Lower lobe of right lung (tissue), 2 donors: ENCODE measurements at regions not wholly inside any gene's neighbourhood (a gene's known extent, or its start where the extent isn't known, plus 50 kb on each side); places are given as distances from the start of the nearest gene placed in this dataset.

Experiments used
- ATAC-seq, 2 donors: fragments of 200-7000 bp; cut with Tn5 transposase; one replicate each; pipeline ENCODE4 v1.9.1; 2020 to 2022; ENCODE audit warnings: mild to moderate bottlenecking in 2 of 2, moderate library complexity in 2 of 2
- DNase-seq: peaks from one replicate; pipeline ENCODE4 v3.0.0-alpha.2; 2020
- H3K27ac ChIP-seq: fragments of 200-600 bp; one replicate; pipeline ENCODE4 v1.8.0; 2022
- H3K27me3 ChIP-seq: fragments of 200-600 bp; one replicate; pipeline ENCODE4 v1.8.0; 2022; ENCODE audit warnings: low read depth
- H3K36me3 ChIP-seq: fragments of 200-600 bp; one replicate; pipeline ENCODE4 v1.8.0; 2022; ENCODE audit warnings: mild to moderate bottlenecking
- H3K4me1 ChIP-seq: fragments of 200-600 bp; one replicate; pipeline ENCODE4 v1.8.0; 2022
- H3K4me3 ChIP-seq: fragments of 200-600 bp; one replicate; pipeline ENCODE4 v1.8.0; 2022; ENCODE audit warnings: mild to moderate bottlenecking
- H3K9me3 ChIP-seq: fragments of 200-600 bp; one replicate; pipeline ENCODE4 v1.8.0; 2022
- intact Hi-C: fragments of 100-400 bp; cut with DNase I; formaldehyde crosslinking; loops from one replicate; pipeline ENCODE4 v1.11.0; 2022
- TF ChIP-seq, protein P1 (sequence below): fragments of 200-600 bp; IDR thresholded peaks from one replicate; pipeline ENCODE4 v1.8.0; 2022; ENCODE audit warnings: antibody characterized with exemption, mild to moderate bottlenecking
- donor health status: DM: no; HTN: yes; CAD: no; lungs with severe emphysema.

DNA sequence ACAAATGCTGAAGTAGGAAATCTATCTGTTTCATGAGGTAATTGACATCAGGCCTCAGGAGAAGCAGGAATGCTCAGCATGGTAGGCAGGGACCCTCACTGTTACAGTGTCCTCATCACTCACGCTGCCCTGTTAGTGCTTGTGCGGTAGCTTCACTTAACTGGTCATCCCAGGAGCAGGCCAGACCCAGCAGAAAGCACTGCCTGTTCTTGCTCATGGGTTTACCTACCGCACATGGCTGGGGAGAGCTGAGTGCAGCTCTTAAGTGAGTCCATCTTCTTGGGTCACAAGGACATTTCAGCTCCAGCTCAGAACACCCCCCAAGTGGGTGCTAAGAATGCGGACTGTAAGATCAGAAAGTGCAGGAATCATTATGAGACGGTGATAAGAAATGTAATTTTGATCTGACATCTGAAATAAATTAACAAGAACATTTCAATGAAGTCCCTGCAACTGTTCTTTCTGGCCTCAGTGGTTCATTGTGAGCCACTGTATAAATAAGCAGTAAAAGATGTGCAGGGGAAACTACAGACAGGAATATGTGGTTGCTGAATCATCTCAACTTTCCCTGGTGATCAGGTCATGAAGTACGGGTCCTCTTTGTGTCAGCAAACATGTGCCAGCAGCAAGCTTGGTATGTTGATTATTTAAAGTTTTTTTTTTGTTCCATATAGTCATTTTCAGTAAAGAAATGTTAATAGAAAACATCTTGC is 757.7 kb upstream of the TMEM132C start:
- H3K4me1 ChIP-seq: no peaks in the 10 kb centered on the region
- no peak for ATAC-seq
- TF ChIP-seq, protein P1, sequence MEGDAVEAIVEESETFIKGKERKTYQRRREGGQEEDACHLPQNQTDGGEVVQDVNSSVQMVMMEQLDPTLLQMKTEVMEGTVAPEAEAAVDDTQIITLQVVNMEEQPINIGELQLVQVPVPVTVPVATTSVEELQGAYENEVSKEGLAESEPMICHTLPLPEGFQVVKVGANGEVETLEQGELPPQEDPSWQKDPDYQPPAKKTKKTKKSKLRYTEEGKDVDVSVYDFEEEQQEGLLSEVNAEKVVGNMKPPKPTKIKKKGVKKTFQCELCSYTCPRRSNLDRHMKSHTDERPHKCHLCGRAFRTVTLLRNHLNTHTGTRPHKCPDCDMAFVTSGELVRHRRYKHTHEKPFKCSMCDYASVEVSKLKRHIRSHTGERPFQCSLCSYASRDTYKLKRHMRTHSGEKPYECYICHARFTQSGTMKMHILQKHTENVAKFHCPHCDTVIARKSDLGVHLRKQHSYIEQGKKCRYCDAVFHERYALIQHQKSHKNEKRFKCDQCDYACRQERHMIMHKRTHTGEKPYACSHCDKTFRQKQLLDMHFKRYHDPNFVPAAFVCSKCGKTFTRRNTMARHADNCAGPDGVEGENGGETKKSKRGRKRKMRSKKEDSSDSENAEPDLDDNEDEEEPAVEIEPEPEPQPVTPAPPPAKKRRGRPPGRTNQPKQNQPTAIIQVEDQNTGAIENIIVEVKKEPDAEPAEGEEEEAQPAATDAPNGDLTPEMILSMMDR: no peak
- H3K27ac ChIP-seq: no peak overlapping the region
- no peak overlapping the region for H3K4me3 ChIP-seq
- DNase-seq: no peak
- no peaks in the 10 kb centered on the region for H3K9me3 ChIP-seq
- intact Hi-C loops: no loop called here
- H3K27me3 ChIP-seq: no peaks in the 10 kb centered on the region
- H3K36me3 ChIP-seq: no peaks in the 10 kb centered on the region

GRCh38 chr12:127515941-127516340 is 751.0 kb upstream of the TMEM132C start:
- H3K4me1 ChIP-seq: no peaks in the 10 kb centered on the region
- intact Hi-C loops: no loop called here
- DNase-seq: no peak
- H3K4me3 ChIP-seq: no peak overlapping the region
- TF ChIP-seq, protein P1: no peak
- no peaks in the 10 kb centered on the region for H3K9me3 ChIP-seq
- H3K27ac ChIP-seq: no peak overlapping the region
- no peaks in the 10 kb centered on the region for H3K36me3 ChIP-seq
- ATAC-seq: no peak
- no peaks in the 10 kb centered on the region for H3K27me3 ChIP-seq

DNA sequence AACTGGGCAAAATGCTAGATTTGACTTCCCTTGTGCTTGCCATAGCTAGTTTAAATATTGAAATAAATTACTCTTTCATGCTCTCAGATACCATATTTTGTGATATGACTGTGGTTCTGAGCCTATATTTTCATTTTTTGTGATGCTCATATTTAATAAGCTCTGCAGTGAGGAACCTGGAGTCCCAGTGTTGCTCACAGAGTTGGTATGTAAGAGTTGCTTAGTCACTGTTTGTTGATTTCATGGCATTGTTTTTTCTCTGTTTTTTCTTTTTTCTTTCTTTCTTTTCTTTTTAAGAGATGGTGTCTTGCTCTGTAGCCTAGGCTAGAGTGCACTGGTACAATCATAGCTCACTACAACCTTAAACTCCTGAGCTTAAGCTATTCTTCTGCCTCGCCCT is 750.5 kb upstream of the TMEM132C start:
- TF ChIP-seq, protein P1: no peak
- H3K27ac ChIP-seq: no peak overlapping the region
- no peaks in the 10 kb centered on the region for H3K27me3 ChIP-seq
- intact Hi-C loops: no loop called here
- H3K4me1 ChIP-seq: no peaks in the 10 kb centered on the region
- no peaks in the 10 kb centered on the region for H3K9me3 ChIP-seq
- H3K4me3 ChIP-seq: no peak overlapping the region
- H3K36me3 ChIP-seq: no peaks in the 10 kb centered on the region
- ATAC-seq: no peak
- no peak for DNase-seq

- no peak overlapping the region for H3K27ac ChIP-seq
- no peaks in the 10 kb centered on the region for H3K36me3 ChIP-seq
- H3K27me3 ChIP-seq: no peaks in the 10 kb centered on the region
- TF ChIP-seq, protein P1: no peak
- DNase-seq (no peak), ATAC-seq (no peak)
- H3K9me3 ChIP-seq: no peaks in the 10 kb centered on the region
- no peak overlapping the region for H3K4me3 ChIP-seq
- H3K4me1 ChIP-seq: no peaks in the 10 kb centered on the region
- intact Hi-C loops: no loop called here
These were observed 747.2 kb upstream of the TMEM132C start for GRCh38 chr12:127519779-127520178.

DNA sequence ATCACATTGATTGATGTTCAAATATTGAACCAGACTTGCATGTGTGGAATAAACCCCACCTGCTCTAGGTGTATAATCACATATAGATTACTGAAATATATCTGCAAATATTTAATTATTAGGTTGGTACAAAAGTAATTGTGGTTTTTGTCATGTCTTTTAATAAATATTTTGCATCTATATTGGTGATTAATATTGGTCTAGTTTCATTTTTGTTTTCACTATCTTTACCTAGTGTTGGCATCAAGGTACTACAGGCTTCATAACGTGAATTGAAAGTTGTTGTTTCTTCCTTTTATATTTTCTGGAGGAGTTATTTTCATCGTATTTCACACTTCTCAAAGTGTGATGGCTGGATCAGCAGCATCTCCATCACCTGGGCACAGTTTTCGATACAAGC is 740.0 kb upstream of the TMEM132C start:
- Histone ChIP-seq H3K4me1 (no peaks in the 10 kb centered on the region), H3K9me3 (no peaks in the 10 kb centered on the region), H3K27me3 (no peaks in the 10 kb centered on the region), H3K27ac (no peak overlapping the region), H3K36me3 (no peaks in the 10 kb centered on the region), H3K4me3 (no peak overlapping the region)
- DNase-seq (no peak), ATAC-seq (no peak)
- intact Hi-C loops: no loop called here
- TF ChIP-seq, protein P1: no peak
